Uterus (tissue), 2 donors: ENCODE measurements at regions not wholly inside any gene's neighbourhood (a gene's known extent, or its start where the extent isn't known, plus 50 kb on each side); places are given as distances from the start of the nearest gene placed in this dataset.
"Not testable (repeated sequence)": the region's sequence is repeated elsewhere in the genome, so short reads cannot be mapped to it uniquely, and the experiment has no call there.

ENCODE experiments used
- CTCF ChIP-seq, 4 experiments: fragments of 200-600 bp in 2 of 4; fragments of 450-650 bp in 2 of 4; sonication (generic) in 2 of 4; IDR thresholded peaks; one replicate each; pipeline ENCODE4 v1.5.1; 2016 to 2019; ENCODE audit warnings: antibody characterized with exemption in 4 of 4, mild to moderate bottlenecking in 2 of 4, moderate library complexity in 1 of 4
- POLR2A ChIP-seq, 2 donors: fragments of 450-650 bp; IDR thresholded peaks; one replicate each; pipeline ENCODE4 v1.6.1; 2016; ENCODE audit warnings: antibody characterized with exemption in 2 of 2, mild to moderate bottlenecking in 1 of 2, moderate library complexity in 1 of 2

- not testable (repeated sequence) for TF ChIP-seq CTCF, POLR2A (IDR thresholded peaks at IDR 0.05)
Measured at GRCh38 chr6:57876659-57877058, 559.2 kb downstream of the PRIM2 start.
